Activated CD4-positive, alpha-beta T cell treated with anti-CD3 and anti-CD28 coated beads, Interleukin-2, amount 10 ng/mL, durations not matched to agents 7 days and 5 days (primary cell): ENCODE measurements at regions not wholly inside any gene's neighbourhood (a gene's known extent, or its start where the extent isn't known, plus 50 kb on each side); places are given as distances from the start of the nearest gene placed in this dataset.

Source experiments
- CTCF ChIA-PET: fragments of 350-600 bp; sonication (Branson Sonifier 250); formaldehyde crosslinking; loops from one replicate; lab custom pipeline; 2021; ENCODE audit warnings: antibody characterized with exemption; lab: Charles Lee
- POLR2A ChIA-PET: fragments of 350-600 bp; sonication (Branson Sonifier 250); formaldehyde crosslinking; loops from one replicate; lab custom pipeline; 2021; ENCODE audit warnings: antibody characterized with exemption; lab: Charles Lee
- DNase-seq: peaks from one replicate; pipeline ENCODE4 v3.0.0-alpha.2; 2020
- H3K27ac Mint-ChIP-seq: one replicate; pipeline ENCODE4 v1.8.0; 2021; ENCODE audit warnings: mild to moderate bottlenecking, moderate library complexity, mixed read lengths
- H3K27me3 Mint-ChIP-seq: one replicate; pipeline ENCODE4 v1.8.0; 2021; ENCODE audit warnings: mixed read lengths
- H3K36me3 Mint-ChIP-seq: one replicate; pipeline ENCODE4 v1.8.0; 2021; ENCODE audit warnings: low read depth, mixed read lengths
- H3K4me1 Mint-ChIP-seq: one replicate; pipeline ENCODE4 v1.8.0; 2021; ENCODE audit warnings: mixed read lengths
- H3K4me3 Mint-ChIP-seq: one replicate; pipeline ENCODE4 v1.8.0; 2021; ENCODE audit warnings: mild to moderate bottlenecking, moderate library complexity, mixed read lengths
- H3K9me3 Mint-ChIP-seq: one replicate; pipeline ENCODE4 v1.8.0; 2021; ENCODE audit warnings: mixed read lengths

- Mint-ChIP-seq H3K36me3 (no peaks in the 10 kb centered on the region), H3K9me3 (peaks cover 2% of the 10 kb centered on the region), H3K4me1 (no peaks in the 10 kb centered on the region), H3K27ac (no peak overlapping the region), H3K27me3 (peaks cover 15% of the 10 kb centered on the region), H3K4me3 (no peak overlapping the region)
- POLR2A ChIA-PET = no interaction called here
- CTCF ChIA-PET = no interaction called here
- DNase-seq = no peak
Measured at GRCh38 chr16:51436742-51437141, 285.7 kb upstream of the SALL1 start.

GRCh38 chr16:51434567-51435198, 283.6 kb upstream of the SALL1 start:
- POLR2A ChIA-PET = no interaction called here
- CTCF ChIA-PET = no interaction called here
- Mint-ChIP-seq H3K9me3 (peaks cover 2% of the 10 kb centered on the region), H3K27me3 (peaks cover 5% of the 10 kb centered on the region), H3K27ac (no peak overlapping the region), H3K36me3 (no peaks in the 10 kb centered on the region), H3K4me3 (no peak overlapping the region), H3K4me1 (no peaks in the 10 kb centered on the region)
- DNase-seq = no peak

GRCh38 chr16:51433599-51433998, 282.5 kb upstream of the SALL1 start:
- Mint-ChIP-seq H3K27ac (no peak overlapping the region), H3K9me3 (peaks cover 2% of the 10 kb centered on the region), H3K4me3 (no peak overlapping the region), H3K4me1 (no peaks in the 10 kb centered on the region), H3K27me3 (no peaks in the 10 kb centered on the region), H3K36me3 (no peaks in the 10 kb centered on the region)
- ChIA-PET POLR2A (no interaction called here), CTCF (no interaction called here)
- DNase-seq = no peak

- H3K36me3 Mint-ChIP-seq = no peaks in the 10 kb centered on the region
- H3K27ac Mint-ChIP-seq = no peak overlapping the region
- no peaks in the 10 kb centered on the region for H3K27me3 Mint-ChIP-seq
- DNase-seq = no peak
- H3K9me3 Mint-ChIP-seq = peaks cover 2% of the 10 kb centered on the region
- no peaks in the 10 kb centered on the region for H3K4me1 Mint-ChIP-seq
- POLR2A ChIA-PET = no interaction called here
- CTCF ChIA-PET = no interaction called here
- H3K4me3 Mint-ChIP-seq = no peak overlapping the region
Measured at GRCh38 chr16:51431517-51432241, 280.6 kb upstream of the SALL1 start.

GRCh38 chr16:51430716-51431369, 279.8 kb upstream of the SALL1 start:
- Mint-ChIP-seq H3K36me3 (no peaks in the 10 kb centered on the region), H3K4me3 (no peak overlapping the region), H3K27me3 (no peaks in the 10 kb centered on the region), H3K4me1 (no peaks in the 10 kb centered on the region), H3K27ac (no peak overlapping the region), H3K9me3 (peaks cover 2% of the 10 kb centered on the region)
- ChIA-PET CTCF (interaction anchor here (0.8 kb wide), 1 partner anchor 21 kb away, joined by 3 read pairs; no protein-coding TSS in a partner anchor), POLR2A (no interaction called here)
- DNase-seq = no peak

- Mint-ChIP-seq H3K4me3 (no peak overlapping the region), H3K9me3 (peaks cover 2% of the 10 kb centered on the region), H3K27me3 (no peaks in the 10 kb centered on the region), H3K27ac (no peak overlapping the region), H3K36me3 (no peaks in the 10 kb centered on the region), H3K4me1 (no peaks in the 10 kb centered on the region)
- POLR2A ChIA-PET = no interaction called here
- no peak for DNase-seq
- CTCF ChIA-PET = no interaction called here
Measured at GRCh38 chr16:51429041-51429440, 278.0 kb upstream of the SALL1 start.

- DNase-seq = no peak
- POLR2A ChIA-PET = no interaction called here
- no peaks in the 10 kb centered on the region for H3K4me1 Mint-ChIP-seq
- H3K27me3 Mint-ChIP-seq = no peaks in the 10 kb centered on the region
- no peak overlapping the region for H3K4me3 Mint-ChIP-seq
- no peak overlapping the region for H3K27ac Mint-ChIP-seq
- H3K9me3 Mint-ChIP-seq = peaks cover 2% of the 10 kb centered on the region
- CTCF ChIA-PET = no interaction called here
- no peaks in the 10 kb centered on the region for H3K36me3 Mint-ChIP-seq
Measured at GRCh38 chr16:51427085-51427484, 276.0 kb upstream of the SALL1 start.

GRCh38 chr16:51426276-51426675, 275.2 kb upstream of the SALL1 start:
- Mint-ChIP-seq H3K4me3 (no peak overlapping the region), H3K36me3 (no peaks in the 10 kb centered on the region), H3K4me1 (no peaks in the 10 kb centered on the region), H3K27me3 (no peaks in the 10 kb centered on the region), H3K9me3 (peaks cover 2% of the 10 kb centered on the region), H3K27ac (no peak overlapping the region)
- POLR2A ChIA-PET = no interaction called here
- no peak for DNase-seq
- CTCF ChIA-PET = no interaction called here

- Mint-ChIP-seq H3K4me1 (no peaks in the 10 kb centered on the region), H3K36me3 (no peaks in the 10 kb centered on the region), H3K27ac (no peak overlapping the region), H3K27me3 (no peaks in the 10 kb centered on the region), H3K4me3 (no peak overlapping the region), H3K9me3 (peaks cover 2% of the 10 kb centered on the region)
- ChIA-PET CTCF (no interaction called here), POLR2A (no interaction called here)
- no peak for DNase-seq
Measured at GRCh38 chr16:51420247-51420646, 269.2 kb upstream of the SALL1 start.

GRCh38 chr16:51419768-51420167, 268.7 kb upstream of the SALL1 start:
- no peaks in the 10 kb centered on the region for H3K36me3 Mint-ChIP-seq
- no peak overlapping the region for H3K27ac Mint-ChIP-seq
- H3K27me3 Mint-ChIP-seq = no peaks in the 10 kb centered on the region
- H3K4me3 Mint-ChIP-seq = no peak overlapping the region
- POLR2A ChIA-PET = no interaction called here
- no peak for DNase-seq
- H3K9me3 Mint-ChIP-seq = peaks cover 2% of the 10 kb centered on the region
- no peaks in the 10 kb centered on the region for H3K4me1 Mint-ChIP-seq
- CTCF ChIA-PET = no interaction called here

GRCh38 chr16:51418258-51418657, 267.2 kb upstream of the SALL1 start:
- Mint-ChIP-seq H3K9me3 (no peaks in the 10 kb centered on the region), H3K36me3 (no peaks in the 10 kb centered on the region), H3K4me3 (no peak overlapping the region), H3K4me1 (no peaks in the 10 kb centered on the region), H3K27me3 (no peaks in the 10 kb centered on the region), H3K27ac (no peak overlapping the region)
- no peak for DNase-seq
- ChIA-PET POLR2A (no interaction called here), CTCF (no interaction called here)

- POLR2A ChIA-PET = no interaction called here
- Mint-ChIP-seq H3K27me3 (no peaks in the 10 kb centered on the region), H3K4me3 (no peak overlapping the region), H3K27ac (no peak overlapping the region), H3K4me1 (no peaks in the 10 kb centered on the region), H3K9me3 (no peaks in the 10 kb centered on the region), H3K36me3 (no peaks in the 10 kb centered on the region)
- DNase-seq = no peak
- CTCF ChIA-PET = interaction anchor here (0.6 kb wide), 1 partner anchor 1498 kb away, joined by 5 read pairs; no protein-coding TSS in a partner anchor
Measured at GRCh38 chr16:51416926-51417325, 265.9 kb upstream of the SALL1 start.

GRCh38 chr16:51410125-51410524, 259.1 kb upstream of the SALL1 start:
- no peaks in the 10 kb centered on the region for H3K27me3 Mint-ChIP-seq
- ChIA-PET POLR2A (no interaction called here), CTCF (no interaction called here)
- DNase-seq = no peak
- H3K36me3 Mint-ChIP-seq = no peaks in the 10 kb centered on the region
- H3K27ac Mint-ChIP-seq = no peak overlapping the region
- H3K9me3 Mint-ChIP-seq = no peaks in the 10 kb centered on the region
- H3K4me1 Mint-ChIP-seq = no peaks in the 10 kb centered on the region
- no peak overlapping the region for H3K4me3 Mint-ChIP-seq
